OCI-LY7 (cell line): ENCODE measurements at regions not wholly inside any gene's neighbourhood (a gene's known extent, or its start where the extent isn't known, plus 50 kb on each side); places are given as distances from the start of the nearest gene placed in this dataset.

Source experiments
- EZH2phosphoT487 ChIP-seq: fragments of 200-600 bp; sonication (generic); IDR thresholded peaks from 2 replicates; pipeline ENCODE4 v1.6.1; 2018; ENCODE audit warnings: low read depth, borderline replicate concordance, mild to moderate bottlenecking, mixed run types, antibody characterized with exemption, low read length, moderate library complexity, mixed read lengths
- TF ChIP-seq, protein P1 (sequence below): fragments of 200-600 bp; sonication (generic); conservative IDR thresholded peaks from 2 replicates; pipeline ENCODE4 v1.5.1; 2014; ENCODE audit warnings: mild to moderate bottlenecking, antibody characterized with exemption, low read length, moderate library complexity, mixed read lengths

DNA sequence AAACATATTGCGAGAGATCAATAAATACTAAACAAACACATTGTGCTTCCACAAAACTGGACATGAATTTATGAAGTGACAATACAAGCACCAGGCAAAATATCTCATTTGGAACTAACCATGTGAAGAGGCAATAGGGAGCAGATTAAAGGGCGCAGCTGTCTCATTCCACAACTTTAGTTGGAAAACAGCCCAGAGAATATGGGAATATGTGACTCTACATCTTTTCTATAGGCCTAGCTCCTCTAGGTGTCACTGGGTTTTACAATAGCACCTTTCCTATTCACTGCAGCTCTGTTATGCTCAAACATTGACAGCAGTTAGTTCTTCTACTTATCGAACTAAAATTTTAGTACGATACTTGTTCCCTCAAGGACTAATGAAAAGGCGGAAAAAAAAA is 866.3 kb upstream of the GBE1 start:
- TF ChIP-seq, protein P1, sequence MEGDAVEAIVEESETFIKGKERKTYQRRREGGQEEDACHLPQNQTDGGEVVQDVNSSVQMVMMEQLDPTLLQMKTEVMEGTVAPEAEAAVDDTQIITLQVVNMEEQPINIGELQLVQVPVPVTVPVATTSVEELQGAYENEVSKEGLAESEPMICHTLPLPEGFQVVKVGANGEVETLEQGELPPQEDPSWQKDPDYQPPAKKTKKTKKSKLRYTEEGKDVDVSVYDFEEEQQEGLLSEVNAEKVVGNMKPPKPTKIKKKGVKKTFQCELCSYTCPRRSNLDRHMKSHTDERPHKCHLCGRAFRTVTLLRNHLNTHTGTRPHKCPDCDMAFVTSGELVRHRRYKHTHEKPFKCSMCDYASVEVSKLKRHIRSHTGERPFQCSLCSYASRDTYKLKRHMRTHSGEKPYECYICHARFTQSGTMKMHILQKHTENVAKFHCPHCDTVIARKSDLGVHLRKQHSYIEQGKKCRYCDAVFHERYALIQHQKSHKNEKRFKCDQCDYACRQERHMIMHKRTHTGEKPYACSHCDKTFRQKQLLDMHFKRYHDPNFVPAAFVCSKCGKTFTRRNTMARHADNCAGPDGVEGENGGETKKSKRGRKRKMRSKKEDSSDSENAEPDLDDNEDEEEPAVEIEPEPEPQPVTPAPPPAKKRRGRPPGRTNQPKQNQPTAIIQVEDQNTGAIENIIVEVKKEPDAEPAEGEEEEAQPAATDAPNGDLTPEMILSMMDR: no peak
- TF ChIP-seq EZH2phosphoT487: no peak
